Breast epithelium (tissue), 4 donors: ENCODE measurements at regions not wholly inside any gene's neighbourhood (a gene's known extent, or its start where the extent isn't known, plus 50 kb on each side); places are given as distances from the start of the nearest gene placed in this dataset.
"Not testable (repeated sequence)": the region's sequence is repeated elsewhere in the genome, so short reads cannot be mapped to it uniquely, and the experiment has no call there.

Experiments
- DNase-seq, 2 donors: peaks; one replicate each; pipeline ENCODE4 v3.0.0-alpha.2; 2019; ENCODE audit warnings: low spot score in 2 of 2
- H3K27ac ChIP-seq, 2 donors: fragments of 200-600 bp; sonication (generic) in 1 of 2; one replicate each; pipeline ENCODE4 v1.5.1; 2016 to 2019; ENCODE audit warnings: mild to moderate bottlenecking in 1 of 2
- H3K27me3 ChIP-seq, 2 donors: fragments of 200-600 bp; sonication (generic) in 1 of 2; one replicate each; pipeline versions ENCODE4 v1.5.1 to v1.6.0; 2017 to 2019; ENCODE audit warnings: control low read depth in 1 of 2, mild to moderate bottlenecking in 1 of 2
- H3K36me3 ChIP-seq: fragments of 200-600 bp; one replicate; pipeline ENCODE4 v1.5.1; 2019
- H3K4me1 ChIP-seq, 2 donors: fragments of 200-600 bp; sonication (generic); one replicate each; pipeline ENCODE4 v1.5.1; 2016 to 2019; ENCODE audit warnings: control low read depth in 1 of 2
- H3K4me3 ChIP-seq, 3 donors: fragments of 200-600 bp; sonication (generic); 1 replicate in 2 of 3; 2 replicates in 1 of 3; pipeline ENCODE4 v1.5.1; 2016 to 2019; ENCODE audit warnings: mild to moderate bottlenecking in 3 of 3, moderate library complexity in 2 of 3
- H3K9me3 ChIP-seq, 2 donors: fragments of 200-600 bp; sonication (generic) in 1 of 2; one replicate each; pipeline ENCODE4 v1.5.1; 2016 to 2019; ENCODE audit warnings: control low read depth in 1 of 2
- CTCF ChIP-seq, 3 donors: fragments of 450-650 bp; IDR thresholded peaks; one replicate each; pipeline ENCODE4 v1.5.1; 2016 to 2017; ENCODE audit warnings: antibody characterized with exemption in 3 of 3, mild to moderate bottlenecking in 3 of 3, moderate library complexity in 3 of 3
- POLR2A ChIP-seq: fragments of 450-650 bp; IDR thresholded peaks from one replicate; pipeline ENCODE4 v1.6.1; 2016; ENCODE audit warnings: antibody characterized with exemption, mild to moderate bottlenecking, moderate library complexity
- POLR2AphosphoS5 ChIP-seq, 3 donors: sonication (generic); formaldehyde crosslinking; IDR thresholded peaks; one replicate each; pipeline ENCODE4 v1.6.1; 2017; ENCODE audit warnings: antibody characterized with exemption in 3 of 3
- intact Hi-C: fragments of 100-400 bp; cut with DNase I; formaldehyde crosslinking; loops from one replicate; pipeline ENCODE4 v1.15.1; 2023; ENCODE audit warnings: low total_unique reads

DNA sequence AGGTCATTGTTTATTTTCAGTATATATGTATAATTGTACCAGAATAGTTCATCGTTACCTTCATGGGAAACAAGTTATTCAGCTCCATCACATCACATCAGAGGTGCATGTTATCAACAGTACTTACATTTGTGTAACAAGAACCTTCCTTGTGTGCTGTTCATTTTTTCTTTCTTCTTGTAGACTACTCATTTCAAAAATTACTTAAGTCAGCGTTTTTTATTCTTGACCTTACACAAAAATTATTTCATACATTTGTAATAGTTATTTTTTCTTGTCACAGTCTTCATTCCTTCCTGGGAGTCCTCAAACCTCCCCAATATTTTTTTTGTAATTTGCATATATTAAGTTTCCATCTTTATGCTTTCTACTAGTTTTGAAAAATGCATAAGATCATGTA is 725.7 kb upstream of the ADGRB3 start:
- no peak for TF ChIP-seq POLR2A
- no peak for TF ChIP-seq CTCF (IDR thresholded peaks at IDR 0.05)
- TF ChIP-seq POLR2AphosphoS5 (IDR thresholded peaks at IDR 0.05), result no peak
- Histone ChIP-seq H3K9me3 (no peaks in the 10 kb centered on the region), H3K4me3 (no peak overlapping the region), H3K27me3 (no peaks in the 10 kb centered on the region), H3K36me3 (no peaks in the 10 kb centered on the region), H3K4me1 (no peaks in the 10 kb centered on the region), H3K27ac (no peak overlapping the region)
- DNase-seq, result no peak
- intact Hi-C loops, result no loop called here

GRCh38 chr6:67908379-67908778 is 726.7 kb upstream of the ADGRB3 start:
- H3K9me3 ChIP-seq, result no peaks in the 10 kb centered on the region
- H3K27me3 ChIP-seq, result no peaks in the 10 kb centered on the region
- intact Hi-C loops, result no loop called here
- no peaks in the 10 kb centered on the region for H3K4me1 ChIP-seq
- H3K27ac ChIP-seq, result no peak overlapping the region
- TF ChIP-seq POLR2A (no peak), POLR2AphosphoS5 (IDR thresholded peaks at IDR 0.05) (no peak), CTCF (IDR thresholded peaks at IDR 0.05) (no peak)
- H3K36me3 ChIP-seq, result no peaks in the 10 kb centered on the region
- no peak for DNase-seq
- H3K4me3 ChIP-seq, result no peak overlapping the region

GRCh38 chr6:67904735-67905134 is 730.3 kb upstream of the ADGRB3 start:
- H3K36me3 ChIP-seq, DNase-seq, H3K27ac ChIP-seq, H3K27me3 ChIP-seq, H3K4me1 ChIP-seq, H3K4me3 ChIP-seq, H3K9me3 ChIP-seq, intact Hi-C loops: not testable (repeated sequence)

GRCh38 chr6:67898875-67899274 is 736.2 kb upstream of the ADGRB3 start:
- H3K9me3 ChIP-seq, result peaks cover 3 to 8% of the 10 kb centered on the region in 2 donors
- H3K36me3 ChIP-seq, result no peaks in the 10 kb centered on the region
- H3K27ac ChIP-seq, result no peak overlapping the region
- no peak for TF ChIP-seq CTCF (IDR thresholded peaks at IDR 0.05)
- no peak for TF ChIP-seq POLR2AphosphoS5 (IDR thresholded peaks at IDR 0.05)
- TF ChIP-seq POLR2A, result no peak
- H3K4me3 ChIP-seq, result no peak overlapping the region
- no peak for DNase-seq
- intact Hi-C loops, result no loop called here
- no peaks in the 10 kb centered on the region for H3K4me1 ChIP-seq
- H3K27me3 ChIP-seq, result no peaks in the 10 kb centered on the region

DNA sequence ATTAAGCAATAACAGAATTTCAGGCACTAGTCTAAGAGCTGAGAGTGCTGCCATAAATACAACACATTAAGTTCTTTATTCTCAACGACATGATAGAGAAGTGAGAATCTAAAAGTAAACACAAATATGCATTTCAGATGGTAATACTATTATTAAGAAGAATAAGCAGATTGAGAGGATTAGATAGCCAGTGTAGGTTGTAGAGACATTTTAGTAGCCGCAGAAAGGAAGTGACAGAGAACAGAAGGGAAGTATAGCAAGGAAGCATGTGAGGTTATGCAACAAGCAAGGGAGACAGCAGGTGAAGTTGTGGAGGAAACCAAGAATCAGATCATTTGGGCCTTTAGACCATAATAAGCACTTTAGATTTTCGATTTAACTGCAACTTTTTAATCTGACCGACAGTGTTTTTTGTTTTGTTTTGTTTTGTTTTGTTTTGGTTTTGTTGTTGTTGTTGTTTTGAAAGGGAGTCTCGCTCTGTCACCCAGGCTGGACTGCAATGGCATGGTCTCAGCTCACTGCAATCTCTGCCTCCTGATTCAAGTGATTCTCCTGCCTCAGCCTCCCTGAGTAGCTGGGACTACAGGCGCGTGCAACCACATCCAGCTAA is 737.0 kb upstream of the ADGRB3 start:
- Histone ChIP-seq H3K4me3 (no peak overlapping the region), H3K9me3 (peaks cover 3 to 8% of the 10 kb centered on the region in 2 donors), H3K27ac (no peak overlapping the region), H3K27me3 (no peaks in the 10 kb centered on the region), H3K4me1 (no peaks in the 10 kb centered on the region), H3K36me3 (no peaks in the 10 kb centered on the region)
- intact Hi-C loops, result no loop called here
- no peak for TF ChIP-seq POLR2A
- no peak for TF ChIP-seq POLR2AphosphoS5 (IDR thresholded peaks at IDR 0.05)
- no peak for TF ChIP-seq CTCF (IDR thresholded peaks at IDR 0.05)
- no peak for DNase-seq

GRCh38 chr6:67896476-67896875 is 738.6 kb upstream of the ADGRB3 start:
- no peaks in the 10 kb centered on the region for H3K27me3 ChIP-seq
- no peaks in the 10 kb centered on the region for H3K36me3 ChIP-seq
- H3K9me3 ChIP-seq, result peaks cover 0 to 2% of the 10 kb centered on the region in 2 donors
- H3K4me3 ChIP-seq, result no peak overlapping the region
- DNase-seq, result no peak
- no peak for TF ChIP-seq POLR2A
- TF ChIP-seq CTCF (IDR thresholded peaks at IDR 0.05), result no peak
- TF ChIP-seq POLR2AphosphoS5 (IDR thresholded peaks at IDR 0.05), result no peak
- intact Hi-C loops, result no loop called here
- H3K27ac ChIP-seq, result no peak overlapping the region
- no peaks in the 10 kb centered on the region for H3K4me1 ChIP-seq
